ENCODE measurements at regions not wholly inside any gene's neighbourhood (a gene's known extent, or its start where the extent isn't known, plus 50 kb on each side); places are given as distances from the start of the nearest gene placed in this dataset.
"Not testable (repeated sequence)": the region's sequence is repeated elsewhere in the genome, so short reads cannot be mapped to it uniquely, and the experiment has no call there.

GRCh38 chr14:55807881-55808379 lies 227.9 kb downstream of the KTN1 start:
- no peak for DNase-seq

DNA sequence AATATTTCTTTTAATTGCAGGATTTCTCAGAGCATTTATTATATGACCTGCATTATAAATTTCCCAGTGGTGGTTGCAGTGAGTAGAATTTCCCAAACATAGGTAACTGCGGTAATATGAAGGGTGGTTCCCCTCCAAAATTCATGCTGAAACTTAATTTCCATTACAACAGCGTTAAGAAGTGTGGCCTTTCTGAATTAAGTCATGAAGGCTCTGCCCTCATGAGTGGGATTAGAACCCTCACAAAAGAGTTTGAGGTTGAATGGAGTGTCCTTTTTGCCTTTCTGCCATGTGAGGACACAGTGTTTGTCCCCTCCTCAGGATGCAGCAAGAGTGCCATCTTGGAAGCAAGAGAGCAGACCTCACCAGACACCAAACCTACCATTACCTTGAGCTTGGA lies 233.6 kb downstream of the KTN1 start:
- no peak for DNase-seq

DNA sequence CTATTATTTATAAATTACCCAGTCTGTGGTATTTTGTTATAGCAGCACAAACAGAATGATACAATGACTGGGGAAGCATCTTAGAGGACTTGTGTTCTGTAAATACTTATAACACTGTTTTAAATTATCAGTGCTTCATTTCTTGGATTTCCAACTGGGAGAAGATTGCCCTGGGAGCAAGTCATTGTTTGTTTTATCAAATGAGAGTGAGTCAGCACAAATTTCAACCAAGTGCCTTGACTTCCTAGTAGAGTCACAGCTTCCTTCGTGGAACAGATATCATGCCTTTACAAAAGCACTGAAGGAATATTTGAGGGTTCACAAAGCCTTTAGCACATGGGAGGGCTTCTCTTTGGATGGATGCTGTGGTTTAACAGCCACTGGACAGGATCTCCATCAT lies 234.1 kb downstream of the KTN1 start:
- DNase-seq, result no peak

DNA sequence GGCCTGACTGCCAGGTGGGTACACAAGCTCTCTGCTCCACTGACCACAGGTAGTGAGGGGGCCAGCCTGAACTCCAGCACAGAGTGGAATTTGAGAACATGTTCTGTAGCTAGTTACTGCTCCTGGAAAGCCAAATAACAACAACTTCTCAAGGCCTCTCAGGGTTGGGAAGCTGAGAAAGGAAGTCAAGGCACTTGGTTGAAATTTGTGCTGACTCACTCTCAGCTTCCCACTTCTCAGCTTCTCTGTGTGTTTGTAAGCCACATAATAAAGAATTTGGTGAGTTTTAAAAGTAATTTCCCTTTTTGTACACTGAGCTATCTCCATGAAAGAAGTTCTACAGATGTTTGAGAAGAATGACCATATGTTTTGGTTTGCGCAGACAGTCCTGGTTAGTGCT lies 234.9 kb downstream of the KTN1 start:
- no peak for DNase-seq

GRCh38 chr14:55816225-55816624 lies 236.2 kb downstream of the KTN1 start:
- no peak for DNase-seq

GRCh38 chr14:55819610-55820304 lies 239.8 kb downstream of the KTN1 start:
- no peak for DNase-seq

GRCh38 chr14:55822906-55823305 lies 242.9 kb downstream of the KTN1 start:
- DNase-seq, result no peak

DNA sequence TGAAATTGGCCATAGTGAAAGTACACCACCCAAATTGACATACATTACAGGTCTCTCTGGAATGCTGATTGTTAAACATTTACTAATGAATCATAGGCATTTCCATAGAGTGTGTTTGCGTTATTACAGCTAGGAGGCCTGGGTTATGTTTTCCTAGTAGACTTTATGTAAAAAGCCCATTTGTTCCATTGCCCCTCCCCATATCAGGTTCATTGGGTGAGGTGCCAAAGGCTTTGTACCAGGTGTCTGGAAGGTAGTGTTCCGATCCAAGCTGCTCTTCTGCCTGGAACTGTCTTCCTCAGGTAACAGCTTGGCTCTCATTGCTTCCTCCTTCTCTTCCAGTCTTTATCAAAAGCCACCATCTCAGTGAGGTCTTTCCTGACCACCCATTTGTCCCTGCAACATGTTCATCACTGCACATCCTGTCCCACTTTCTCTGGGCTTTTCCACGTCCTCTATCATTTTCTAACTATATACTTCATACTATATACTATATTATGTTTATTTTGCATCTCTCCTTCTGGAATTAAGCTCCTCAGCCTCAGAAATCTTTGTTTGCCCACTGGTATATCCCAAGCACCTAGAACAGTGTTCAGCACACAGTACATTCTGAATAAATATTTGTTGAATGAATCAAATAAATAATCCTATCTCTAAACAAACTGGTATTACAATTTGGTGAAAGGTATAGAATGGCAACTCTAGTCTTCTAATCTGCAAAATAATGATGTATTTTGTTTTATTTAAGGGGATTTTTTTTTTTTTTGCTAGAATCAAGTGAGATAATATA lies 252.3 kb downstream of the KTN1 start:
- DNase-seq, result peak; percentile 19

DNA sequence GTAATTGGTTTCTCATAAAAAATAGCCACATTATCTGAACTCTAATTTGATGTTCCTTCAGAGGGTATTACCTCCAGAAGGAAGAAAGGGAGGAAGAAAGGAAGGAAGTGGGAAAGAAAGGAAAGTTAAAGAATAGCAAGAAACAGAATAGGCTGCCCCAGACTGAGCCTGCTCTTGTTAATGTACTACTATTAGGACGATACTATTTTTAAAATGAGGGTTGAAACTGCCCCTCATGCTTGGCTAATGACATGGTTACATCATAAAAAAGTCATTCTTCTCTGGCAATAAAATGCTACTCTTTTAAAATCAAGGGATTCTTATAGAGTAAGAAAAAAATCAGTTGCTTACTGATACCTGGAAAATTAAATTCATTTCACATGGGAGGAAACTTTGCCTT lies 253.0 kb downstream of the KTN1 start:
- DNase-seq, result no peak

DNA sequence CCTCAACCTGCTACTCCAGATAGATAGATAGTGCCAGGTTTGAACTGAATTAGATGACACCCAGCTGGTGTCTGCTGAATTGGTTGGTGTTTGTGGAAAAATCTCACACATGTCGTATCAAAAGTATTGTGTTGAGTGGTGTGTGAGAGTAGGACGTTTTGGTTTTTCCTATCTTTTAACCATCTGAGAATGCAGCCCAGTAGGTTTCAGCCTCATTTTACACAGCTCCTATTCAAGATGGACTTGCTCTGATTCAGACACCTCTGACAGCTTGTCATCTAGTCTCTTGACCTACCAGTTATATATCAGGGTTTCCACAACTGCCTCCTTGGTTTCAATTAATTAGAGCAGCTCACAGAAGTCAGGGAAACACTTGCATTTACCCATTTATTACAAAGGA lies 254.4 kb downstream of the KTN1 start:
- no peak for DNase-seq

GRCh38 chr14:55835985-55836384 lies 256.0 kb downstream of the KTN1 start:
- no peak for DNase-seq

GRCh38 chr14:55837467-55837866 lies 257.5 kb downstream of the KTN1 start:
- DNase-seq, result no peak

DNA sequence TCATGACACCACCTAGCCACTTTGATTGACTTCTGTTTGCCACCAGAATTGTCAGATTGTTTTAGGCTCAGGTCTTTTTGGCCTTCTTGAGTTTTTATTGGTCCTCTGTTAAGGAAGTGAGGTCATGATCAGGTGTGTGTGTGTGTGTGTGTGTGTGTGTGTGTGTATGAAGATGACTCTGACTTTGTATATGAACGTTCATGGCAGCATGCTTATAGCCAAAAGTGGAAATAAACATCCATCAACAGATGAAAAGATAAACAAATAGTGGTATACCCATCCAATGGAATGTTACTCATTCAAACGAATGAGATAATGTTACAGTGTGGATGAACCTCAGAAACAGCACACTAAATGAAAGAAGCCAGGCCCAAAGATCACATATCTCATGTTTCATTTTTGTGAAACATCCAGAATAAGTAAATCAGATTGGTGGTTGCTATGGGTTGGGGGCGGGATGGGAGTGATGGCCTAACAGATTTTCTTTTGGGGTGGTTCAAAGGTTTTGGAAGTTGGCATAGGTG lies 258.6 kb downstream of the KTN1 start:
- no peak for DNase-seq

DNA sequence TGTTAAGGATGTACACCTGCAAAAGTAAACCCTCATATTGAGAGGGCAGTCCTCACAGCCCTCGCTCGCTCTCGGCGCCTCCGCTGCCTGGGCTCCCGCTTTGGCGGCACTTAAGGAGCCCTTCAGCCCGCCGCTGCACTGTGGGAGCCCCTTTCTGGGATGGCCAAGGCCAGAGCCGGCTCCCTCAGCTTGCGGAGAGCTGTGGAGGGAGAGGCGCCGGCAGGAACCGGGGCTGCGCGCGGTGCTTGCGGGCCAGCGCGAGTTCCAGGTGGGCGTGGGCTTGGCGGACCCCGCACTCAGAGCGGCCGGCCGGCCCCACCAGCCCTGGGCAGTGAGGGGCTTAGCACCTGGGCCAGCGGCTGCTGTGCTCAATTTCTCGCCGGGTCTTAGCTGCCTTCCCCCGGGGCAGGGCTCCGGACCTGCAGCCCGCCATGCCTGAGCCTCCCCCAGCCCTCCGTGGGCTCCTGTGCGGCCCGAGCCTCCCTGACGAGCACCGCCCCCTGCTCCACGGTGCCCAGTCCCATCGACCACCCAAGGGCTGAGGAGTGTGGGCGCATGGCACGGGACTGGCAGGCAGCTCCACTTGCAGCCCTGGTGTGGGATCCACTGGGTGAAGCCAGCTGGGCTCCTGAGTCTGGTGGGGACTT lies 259.4 kb downstream of the KTN1 start:
- DNase-seq, result not testable (repeated sequence)

- no peak for DNase-seq
These were observed 260.8 kb downstream of the KTN1 start for GRCh38 chr14:55840821-55841220.

GRCh38 chr14:55841625-55842024 lies 261.6 kb downstream of the KTN1 start:
- no peak for DNase-seq

DNA sequence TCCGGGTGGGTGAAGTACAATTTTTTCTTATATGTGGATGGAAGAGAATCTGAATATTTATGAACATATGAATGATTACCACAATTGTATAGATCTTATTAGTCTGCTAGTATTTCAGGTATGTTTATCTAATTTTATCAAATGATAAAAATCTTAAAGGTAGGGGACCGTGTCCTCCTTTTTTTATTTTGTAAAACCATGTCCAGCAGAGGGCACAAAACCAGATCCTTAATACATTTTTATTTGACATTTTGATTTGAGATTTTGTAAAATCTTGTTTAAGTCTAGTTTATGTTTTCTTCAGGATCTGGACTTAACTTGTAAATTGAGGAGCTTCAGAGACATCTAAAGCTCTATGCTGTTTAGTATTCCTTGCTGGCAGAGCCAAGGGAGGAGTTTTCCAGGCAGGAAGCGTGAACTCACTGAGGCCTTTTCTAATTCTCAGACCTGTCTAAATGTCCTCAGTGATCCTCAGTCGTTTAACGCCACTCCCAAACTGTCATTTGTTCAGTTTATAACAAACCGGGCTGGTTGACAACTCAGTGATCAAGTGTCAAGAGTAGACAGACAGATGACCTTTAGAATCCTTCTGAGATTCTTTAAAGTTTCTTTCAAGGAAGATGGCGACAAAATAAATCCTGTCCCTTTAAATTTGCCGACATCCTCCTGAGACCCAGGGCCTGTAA lies 263.9 kb downstream of the KTN1 start:
- DNase-seq, result no peak

DNA sequence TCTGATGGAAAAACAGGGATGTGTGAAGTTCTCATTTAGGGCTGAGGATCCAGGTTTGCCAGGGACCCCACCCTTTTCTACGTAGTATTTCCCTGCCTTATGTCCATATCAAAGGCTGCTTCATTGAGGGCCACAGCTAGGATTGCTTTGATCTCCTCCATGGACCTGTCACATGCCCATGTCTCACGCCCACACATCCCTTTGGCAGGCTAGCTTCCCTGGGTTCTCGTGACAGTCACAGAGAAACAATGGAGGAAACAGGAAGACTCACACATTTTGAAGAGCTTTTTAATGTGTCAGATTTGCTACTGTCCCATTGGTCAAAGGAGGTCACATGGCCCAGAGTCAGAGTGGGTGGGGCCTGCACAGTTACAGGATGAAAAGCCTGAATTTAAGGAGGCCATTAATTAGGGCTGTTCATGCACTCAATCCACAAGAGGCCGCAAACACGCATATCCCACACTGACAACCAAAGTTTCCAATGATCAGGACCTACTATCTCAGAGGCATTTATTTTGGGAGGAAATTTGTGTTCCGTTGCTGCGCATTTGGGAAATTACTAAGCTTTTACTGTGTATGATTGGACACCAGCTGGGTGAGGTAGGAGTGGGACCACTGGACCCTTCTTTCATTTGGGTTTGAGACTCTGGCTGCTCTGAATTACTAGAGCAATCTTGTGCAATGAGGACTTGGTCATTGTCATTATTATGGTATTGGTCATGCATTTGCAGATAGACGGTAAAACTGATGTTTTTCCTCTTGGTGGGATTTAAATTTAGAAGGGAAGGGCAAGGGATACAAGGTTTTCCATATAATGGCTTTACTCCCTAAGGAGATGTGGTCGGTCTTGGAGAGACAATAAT lies 266.2 kb downstream of the KTN1 start:
- DNase-seq, result no peak

- DNase-seq, result no peak
These were observed 266.9 kb downstream of the KTN1 start for GRCh38 chr14:55846826-55847446.

DNA sequence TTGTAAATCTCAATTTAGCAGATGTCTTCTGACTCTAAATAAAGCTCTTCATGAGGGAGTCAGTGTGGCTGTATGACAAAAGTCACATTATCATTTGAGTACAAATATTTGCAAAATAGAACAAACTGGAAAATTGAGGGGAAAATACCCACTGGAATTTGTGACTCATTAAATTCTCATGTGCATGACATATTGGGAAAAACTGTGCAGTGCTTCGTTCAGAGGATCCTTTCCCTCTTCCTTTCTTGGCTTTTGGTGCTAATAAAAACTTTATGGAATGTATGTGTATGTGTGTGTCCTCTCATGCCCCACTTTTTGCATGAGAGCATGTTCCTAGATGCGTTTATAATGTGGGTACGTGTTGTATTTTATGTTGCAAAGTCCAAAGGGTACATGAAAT lies 267.8 kb downstream of the KTN1 start:
- no peak for DNase-seq

- no peak for DNase-seq
These were observed 269.0 kb downstream of the KTN1 start for GRCh38 chr14:55848964-55849363.

DNA sequence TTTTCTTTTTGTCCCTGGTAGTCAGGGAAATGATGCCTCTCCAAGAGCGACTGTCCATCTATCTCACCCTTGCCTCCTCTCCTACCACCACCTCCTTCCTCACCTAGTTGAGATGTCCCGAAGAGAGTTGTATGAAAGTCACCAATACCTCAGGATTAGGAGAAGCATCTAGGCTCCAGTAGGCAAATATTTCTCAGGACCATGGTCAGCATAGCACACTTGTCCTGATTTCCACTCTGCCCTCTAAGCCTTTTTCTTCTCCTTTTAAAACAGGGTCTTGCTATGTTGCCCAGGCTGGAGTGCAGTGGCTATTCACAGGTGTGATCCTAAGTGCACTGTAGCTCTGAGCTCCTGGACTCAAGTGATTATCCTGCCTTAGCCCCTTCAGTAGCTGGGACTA lies 268.4 kb upstream of the PELI2 start:
- DNase-seq, result no peak
